ENCODE measurements at regions not wholly inside any gene's neighbourhood (a gene's known extent, or its start where the extent isn't known, plus 50 kb on each side); places are given as distances from the start of the nearest gene placed in this dataset.

GRCh38 chr18:30004965-30005364 is 1037.6 kb downstream of the DSC3 start:
- no peak for TF ChIP-seq ZFP37 (tag by site-specific recombination; IDR thresholded peaks at IDR 0.05)
- TF ChIP-seq CTCF (tag by site-specific recombination; IDR thresholded peaks at IDR 0.05): no peak
- TF ChIP-seq ZSCAN5A (tag by site-specific recombination; IDR thresholded peaks at IDR 0.05): no peak
- TF ChIP-seq PRDM4 (tag by site-specific recombination; IDR thresholded peaks at IDR 0.05): no peak
- TF ChIP-seq ZIC2 (tag by site-specific recombination; IDR thresholded peaks at IDR 0.05): no peak
- TF ChIP-seq REST (tag by site-specific recombination; IDR thresholded peaks at IDR 0.05): no peak
- no peak for TF ChIP-seq ZNF138 (tag by site-specific recombination; IDR thresholded peaks at IDR 0.05; ENCODE audit: borderline replicate concordance)
- no peak for TF ChIP-seq ZBTB21 (tag by site-specific recombination; IDR thresholded peaks at IDR 0.05)
- TF ChIP-seq ZNF362 (tag by site-specific recombination; IDR thresholded peaks at IDR 0.05): no peak
- no peak for TF ChIP-seq MYNN (tag by site-specific recombination; IDR thresholded peaks at IDR 0.05; ENCODE audit: borderline replicate concordance)
- TF ChIP-seq GLIS1 (tag by site-specific recombination; IDR thresholded peaks at IDR 0.05): no peak
- TF ChIP-seq ATF2 (tag by site-specific recombination; IDR thresholded peaks at IDR 0.05; ENCODE audit: low read depth): no peak
